NCI-H82 treated with DMSO at 0.1 percent for 48 hours (cell line): ENCODE measurements at regions not wholly inside any gene's neighbourhood (a gene's known extent, or its start where the extent isn't known, plus 50 kb on each side); places are given as distances from the start of the nearest gene placed in this dataset.

Source experiments
- DNase-seq: peaks from one replicate; lab custom pipeline; 2025; ENCODE audit not compliant: unreplicated experiment; lab: John Stamatoyannopoulos, UW

DNA sequence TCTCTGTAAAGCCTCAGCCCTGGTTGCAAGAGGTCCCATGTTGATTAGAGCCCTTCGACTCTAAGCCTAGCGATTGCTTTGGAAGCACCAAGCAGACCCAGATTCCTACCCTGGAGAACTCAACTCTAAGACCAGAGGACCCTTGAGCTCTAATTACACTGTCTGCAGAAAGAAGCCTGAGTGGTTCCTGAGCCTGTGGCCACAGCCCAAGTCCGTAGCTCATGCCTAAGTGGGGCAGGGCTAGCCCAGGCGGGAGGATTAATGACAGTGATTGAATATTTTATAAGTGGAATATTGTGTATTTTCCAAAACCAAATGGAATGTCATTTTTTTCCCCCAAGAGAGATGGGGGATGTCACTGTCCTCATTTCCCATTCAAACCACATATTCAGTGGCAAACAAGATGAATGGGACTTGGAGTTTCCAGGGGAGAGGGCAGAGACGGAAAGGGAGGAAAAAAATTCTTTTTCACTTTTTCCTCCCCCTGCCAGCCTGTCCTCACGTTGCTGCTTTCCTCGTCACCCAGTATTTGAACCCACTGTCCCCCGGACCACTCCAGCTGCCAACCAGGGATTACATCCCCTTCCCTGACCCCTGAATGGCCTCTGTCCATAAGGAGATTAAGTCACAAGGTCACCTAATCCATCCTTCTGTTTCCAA, 79.6 kb upstream of the CTTNBP2NL start:
- peak; percentile 34 for DNase-seq

DNA sequence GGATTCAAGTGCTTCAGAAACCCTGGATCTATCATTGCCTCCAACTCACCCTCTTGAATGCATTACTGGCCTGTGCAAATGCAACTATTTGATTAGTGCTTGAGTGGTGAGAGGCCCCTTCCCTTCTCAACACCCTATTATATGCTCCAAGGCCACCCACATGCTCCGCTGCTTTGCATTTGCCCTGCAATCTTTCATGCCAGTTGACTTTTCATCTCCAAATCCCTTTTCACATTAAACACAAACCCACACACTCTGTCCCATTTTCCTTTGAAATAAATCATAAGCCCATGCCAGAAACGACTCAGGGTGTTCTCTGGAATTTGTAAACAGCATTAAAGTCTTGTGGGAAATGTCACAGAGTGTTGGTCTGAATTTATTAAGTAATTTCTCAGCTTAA, 78.9 kb upstream of the CTTNBP2NL start:
- no peak for DNase-seq

- no peak for DNase-seq
Observed at GRCh38 chr1:112317611-112318062, 78.4 kb upstream of the CTTNBP2NL start.

DNA sequence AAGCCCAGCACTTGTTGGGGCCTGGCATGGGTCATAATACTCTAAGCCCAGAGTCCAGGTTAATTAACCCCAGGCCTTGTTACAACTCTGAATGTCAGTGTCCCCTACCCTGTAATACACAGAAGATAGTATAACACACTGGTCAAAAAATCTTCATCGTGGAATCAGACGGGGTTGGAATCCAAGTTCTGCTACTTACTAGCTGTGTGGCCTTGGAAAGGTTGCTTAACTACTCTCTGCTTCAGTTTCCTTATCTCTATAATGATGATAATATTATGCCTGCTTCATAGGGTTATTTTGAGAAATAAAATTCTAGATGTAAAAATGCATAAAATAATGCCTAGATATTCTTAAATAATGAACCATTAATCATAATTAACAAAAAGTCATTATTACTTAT, 77.8 kb upstream of the CTTNBP2NL start:
- DNase-seq, result no peak

GRCh38 chr1:112318698-112319370, 77.2 kb upstream of the CTTNBP2NL start:
- no peak for DNase-seq

DNA sequence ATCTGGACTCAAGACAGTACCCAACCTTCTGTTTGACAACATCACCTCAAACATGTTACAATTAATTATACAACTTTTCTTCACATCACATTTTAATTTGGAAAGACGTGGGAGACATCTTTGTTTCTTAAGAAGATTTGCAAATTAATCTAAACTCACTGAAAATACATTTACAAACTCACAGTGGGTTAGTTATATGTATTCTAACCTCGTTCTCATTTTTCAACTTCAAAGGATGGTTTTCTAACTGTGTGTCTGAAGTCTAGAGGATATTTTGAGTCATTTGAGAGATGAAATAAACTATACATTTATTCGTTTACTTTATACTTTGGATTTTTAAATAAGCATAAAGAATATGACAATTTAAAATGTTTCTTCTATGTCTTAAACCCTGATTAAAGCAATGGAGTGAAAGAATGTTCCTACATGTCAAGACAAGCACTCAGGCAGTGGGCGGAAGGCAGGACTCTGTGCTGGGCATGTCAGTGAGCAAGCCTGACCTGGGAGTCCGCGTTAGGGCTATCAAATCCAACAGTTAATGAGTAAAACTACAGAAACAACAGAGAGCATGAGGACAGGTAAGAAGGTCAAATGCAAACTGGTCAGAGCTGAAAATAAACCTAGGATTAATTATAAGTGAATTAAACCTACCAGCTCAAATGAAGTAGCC, 76.5 kb upstream of the CTTNBP2NL start:
- DNase-seq, result no peak

DNA sequence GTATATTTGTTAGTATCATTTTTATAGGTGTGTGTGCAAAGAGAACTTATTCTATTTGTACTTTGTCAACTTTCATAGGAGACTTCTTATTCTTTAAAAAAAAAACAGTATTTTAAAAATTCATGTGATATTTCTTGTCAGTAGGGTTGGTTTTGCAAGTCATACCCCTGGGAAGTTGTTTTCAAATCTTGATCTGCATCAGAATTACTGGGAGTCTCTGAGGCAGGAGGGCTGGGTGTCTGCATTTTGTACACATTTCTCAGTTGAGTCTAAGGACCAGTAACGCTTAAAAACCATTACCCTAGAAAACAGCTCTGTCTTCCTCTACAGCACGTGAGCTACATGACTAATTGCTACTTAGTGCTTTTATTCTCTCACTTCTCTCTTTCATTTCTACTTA, 76.0 kb upstream of the CTTNBP2NL start:
- no peak for DNase-seq

GRCh38 chr1:112322018-112322417, 74.0 kb upstream of the CTTNBP2NL start:
- no peak for DNase-seq

DNA sequence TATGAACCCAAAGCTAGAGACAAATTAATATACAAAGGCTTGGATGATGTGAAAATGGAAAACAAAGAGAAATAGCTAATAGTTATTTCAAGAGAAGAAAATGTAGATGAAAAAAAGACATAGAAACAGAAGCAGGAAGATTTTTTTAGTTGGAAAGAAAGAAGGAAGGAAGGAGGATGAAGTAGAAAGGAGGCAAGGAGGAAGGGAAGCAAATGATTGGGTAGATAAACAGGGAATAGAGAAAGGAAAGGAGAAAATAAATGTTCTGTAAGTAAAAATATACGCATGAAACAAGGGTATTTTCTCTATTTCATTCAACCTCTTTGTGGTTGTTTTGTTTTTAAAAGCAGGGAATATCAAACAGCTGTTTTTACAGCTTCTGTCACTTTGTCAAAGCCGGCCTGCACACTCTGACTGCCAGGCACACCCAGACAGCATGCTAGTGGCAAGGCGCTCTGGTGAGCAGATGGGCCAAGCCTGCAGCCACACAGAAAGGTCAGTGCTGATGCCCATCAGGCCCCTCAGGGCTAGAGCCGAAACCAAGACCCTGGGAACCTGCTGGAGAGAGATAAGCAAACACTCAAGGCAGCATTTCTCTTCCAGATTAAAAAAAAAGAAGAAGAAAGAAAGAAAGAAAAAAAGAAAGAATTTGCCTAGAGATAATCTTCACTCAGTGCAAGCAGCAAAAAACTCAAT, 72.9 kb upstream of the CTTNBP2NL start:
- no peak for DNase-seq

GRCh38 chr1:112325504-112325903, 70.5 kb upstream of the CTTNBP2NL start:
- DNase-seq, result no peak

DNA sequence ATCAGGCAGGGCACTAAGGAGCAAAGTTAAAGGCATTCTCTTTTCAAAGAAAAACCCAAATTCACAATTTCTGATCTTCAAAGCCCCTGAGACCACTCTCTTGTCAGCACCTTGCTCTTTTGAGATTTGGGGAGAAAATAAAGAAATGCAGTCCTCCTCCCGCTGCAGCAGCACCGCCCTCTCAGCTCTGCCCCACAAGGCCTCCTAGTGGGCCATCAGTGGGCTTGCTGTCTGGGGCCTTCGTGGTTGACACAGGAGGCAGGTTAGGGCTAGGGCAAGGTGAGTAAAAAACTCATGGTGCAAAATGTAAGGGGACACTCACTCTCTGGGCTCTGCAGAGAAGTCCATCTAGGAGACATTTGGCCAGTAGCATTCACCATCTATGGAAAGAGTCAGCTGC, 67.4 kb upstream of the CTTNBP2NL start:
- DNase-seq, result no peak

DNA sequence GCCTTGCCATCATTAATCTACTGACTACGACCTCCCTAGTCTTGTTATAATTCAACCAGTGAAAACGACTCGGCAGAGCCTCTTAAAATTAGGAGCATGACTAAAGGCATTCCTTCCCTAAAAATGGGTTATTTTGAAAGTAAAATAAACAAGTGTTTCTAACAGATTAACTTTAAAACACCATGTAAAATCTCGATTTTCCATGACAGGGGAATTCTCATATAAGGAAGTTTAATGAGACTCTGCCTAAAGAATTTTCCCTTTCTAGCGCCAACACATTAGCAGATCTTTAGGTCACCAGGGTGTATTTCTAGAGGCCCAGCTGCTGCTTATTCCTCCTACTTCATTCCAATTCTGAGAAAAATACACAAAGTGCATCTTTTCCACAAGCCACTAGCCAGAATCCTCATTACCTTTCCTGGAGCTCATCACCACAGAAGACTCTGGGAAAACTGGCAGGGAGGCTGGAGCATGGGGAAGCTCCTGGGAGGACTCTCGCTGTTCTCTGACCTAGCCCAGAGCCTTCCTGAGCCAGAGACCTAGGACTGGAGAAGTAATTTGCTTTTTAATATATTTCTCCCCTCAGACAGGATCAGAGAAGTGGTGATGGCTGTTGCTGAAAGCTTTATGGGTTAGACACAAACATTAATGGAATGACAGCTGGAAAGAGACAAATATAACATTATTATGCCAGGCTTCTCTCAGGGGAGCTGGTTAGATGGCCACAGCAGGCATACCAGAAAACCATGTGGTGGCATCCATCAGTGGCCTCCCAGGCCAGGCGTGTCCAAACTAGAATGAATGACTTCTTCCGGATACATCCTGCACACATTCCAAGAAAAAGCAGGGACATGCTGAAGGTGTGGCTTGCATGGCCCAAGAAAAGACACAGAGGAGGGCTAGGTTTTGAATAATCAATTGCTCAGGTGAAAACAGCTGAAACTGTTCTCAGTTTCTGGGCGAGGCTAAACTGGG, 63.6 kb upstream of the CTTNBP2NL start:
- DNase-seq, result no peak

- DNase-seq, result no peak
Observed at GRCh38 chr1:112335351-112335750, 60.7 kb upstream of the CTTNBP2NL start.

GRCh38 chr1:112337028-112337531, 58.9 kb upstream of the CTTNBP2NL start:
- DNase-seq, result no peak

- no peak for DNase-seq
Observed at GRCh38 chr1:112341986-112342385, 54.0 kb upstream of the CTTNBP2NL start.

DNA sequence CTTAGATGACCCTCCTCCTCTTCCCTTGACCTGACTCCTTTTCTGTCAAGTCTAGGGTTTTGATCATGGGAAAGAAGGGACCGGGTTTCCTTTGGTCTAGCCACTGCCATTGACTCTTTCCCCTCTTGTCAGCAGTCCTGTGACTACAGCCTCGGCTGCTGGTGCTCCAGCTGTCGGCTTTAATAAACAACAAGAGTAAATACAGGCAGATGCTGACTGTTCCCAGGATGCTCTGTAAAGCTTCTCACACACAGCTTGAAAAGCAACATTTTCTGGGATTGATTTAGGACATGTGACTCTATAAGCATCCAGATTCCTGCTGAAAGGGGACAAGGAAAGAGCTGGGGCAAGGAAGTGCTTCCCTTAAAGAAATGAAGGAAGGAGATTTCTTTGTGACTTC, 53.5 kb upstream of the CTTNBP2NL start:
- DNase-seq, result no peak

GRCh38 chr1:112344754-112345423, 51.1 kb upstream of the CTTNBP2NL start:
- no peak for DNase-seq
